MM.1S (cell line): ENCODE measurements at regions not wholly inside any gene's neighbourhood (a gene's known extent, or its start where the extent isn't known, plus 50 kb on each side); places are given as distances from the start of the nearest gene placed in this dataset.

Experiments
- DNase-seq: peaks from one replicate; pipeline ENCODE4 v3.0.0-alpha.2; 2015
- H2AFZ ChIP-seq: fragments of 300-600 bp; sonication (generic); 2 replicates; pipeline ENCODE4 v1.6.0; 2016; ENCODE audit warnings: antibody characterized with exemption, low read length
- H3F3A ChIP-seq: fragments of 300-600 bp; sonication (generic); 2 replicates; pipeline ENCODE4 v1.6.1; 2016; ENCODE audit warnings: mild to moderate bottlenecking, antibody characterized with exemption, low read length, moderate library complexity, mixed read lengths; ENCODE audit not compliant: insufficient read depth
- H3K27ac ChIP-seq: fragments of 300-600 bp; sonication (generic); 2 replicates; pipeline ENCODE4 v1.5.1; 2016; ENCODE audit warnings: mild to moderate bottlenecking, low read length
- H3K27me3 ChIP-seq: fragments of 300-600 bp; sonication (generic); replicated peaks from 2 replicates; pipeline ENCODE4 v1.6.0; 2016; ENCODE audit warnings: low read length; ENCODE audit not compliant: insufficient read depth
- H3K36me3 ChIP-seq: fragments of 300-600 bp; sonication (generic); replicated peaks from 2 replicates; pipeline ENCODE4 v1.6.1; 2016; ENCODE audit warnings: mild to moderate bottlenecking, low read length, mixed read lengths; ENCODE audit not compliant: insufficient read depth
- H3K4me1 ChIP-seq: fragments of 300-600 bp; sonication (generic); 2 replicates; pipeline ENCODE4 v1.6.1; 2016; ENCODE audit warnings: low read length, mixed read lengths
- H3K4me2 ChIP-seq: fragments of 300-600 bp; sonication (generic); 2 replicates; pipeline ENCODE4 v1.6.0; 2016; ENCODE audit warnings: low read depth, low read length
- H3K4me3 ChIP-seq: fragments of 300-600 bp; sonication (generic); 2 replicates; pipeline ENCODE4 v1.5.1; 2016; ENCODE audit warnings: low read length, mixed read lengths
- H3K79me2 ChIP-seq: fragments of 300-600 bp; sonication (generic); 2 replicates; pipeline ENCODE4 v1.6.1; 2016; ENCODE audit warnings: mixed run types, low read length, mixed read lengths
- H3K9ac ChIP-seq: fragments of 300-600 bp; sonication (generic); 2 replicates; pipeline ENCODE4 v1.6.1; 2016; ENCODE audit warnings: low read length, mixed read lengths
- H3K9me2 ChIP-seq: fragments of 300-600 bp; sonication (generic); replicated peaks from 2 replicates; pipeline ENCODE4 v1.6.1; 2016; ENCODE audit warnings: mild to moderate bottlenecking, low read length, mixed read lengths; ENCODE audit not compliant: insufficient read depth
- H3K9me3 ChIP-seq: fragments of 300-600 bp; sonication (generic); replicated peaks from 2 replicates; pipeline ENCODE4 v1.6.1; 2016; ENCODE audit warnings: mild to moderate bottlenecking, low read length, mixed read lengths; ENCODE audit not compliant: insufficient read depth
- H4K20me1 ChIP-seq: fragments of 300-600 bp; sonication (generic); 2 replicates; pipeline ENCODE4 v1.6.1; 2016; ENCODE audit warnings: mild to moderate bottlenecking, low read length, moderate library complexity, mixed read lengths; ENCODE audit not compliant: insufficient read depth
- CTCF ChIP-seq: fragments of 300-600 bp; sonication (generic); IDR thresholded peaks from 2 replicates; pipeline ENCODE4 v1.5.1; 2016; ENCODE audit warnings: antibody characterized with exemption, low read length, mixed read lengths
- EZH2 ChIP-seq: fragments of 300-600 bp; sonication (generic); optimal IDR thresholded peaks from 2 replicates; pipeline ENCODE3; 2017; ENCODE audit warnings: low read depth, mild to moderate bottlenecking, antibody characterized with exemption, low read length, mixed read lengths
- EZH2phosphoT487 ChIP-seq: fragments of 300-600 bp; sonication (generic); IDR thresholded peaks from 2 replicates; pipeline ENCODE4 v1.6.1; 2018; ENCODE audit warnings: antibody characterized with exemption, low read length

DNA sequence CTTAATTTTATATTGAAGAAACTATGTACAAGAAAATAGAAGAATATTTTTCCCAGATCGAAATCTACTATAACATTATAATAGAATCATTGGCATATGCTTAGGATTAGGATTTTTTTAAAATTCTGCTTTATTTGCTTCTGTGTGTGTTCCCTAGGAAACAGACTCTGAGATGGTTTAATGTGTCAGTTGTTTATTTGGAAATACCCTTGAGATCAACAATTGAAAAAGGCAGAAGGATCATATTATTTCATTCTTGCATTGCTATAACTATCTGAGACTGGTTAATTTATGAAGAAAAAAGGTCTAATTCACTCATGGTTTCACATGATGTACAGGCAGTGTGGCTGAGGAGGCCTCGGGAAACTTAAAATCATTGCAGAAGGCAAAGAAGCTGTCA is 622.6 kb downstream of the PRR16 start:
- Histone ChIP-seq H3K4me2 (no peak overlapping the region), H3K9me3 (no peaks in the 10 kb centered on the region), H4K20me1 (no peaks in the 10 kb centered on the region), H3K27me3 (no peaks in the 10 kb centered on the region), H3K27ac (no peak overlapping the region), H3K9ac (no peak overlapping the region), H3K4me3 (no peak overlapping the region), H3F3A (no peaks in the 10 kb centered on the region), H3K9me2 (no peaks in the 10 kb centered on the region), H3K36me3 (no peaks in the 10 kb centered on the region), H3K4me1 (no peaks in the 10 kb centered on the region), H3K79me2 (no peaks in the 10 kb centered on the region), H2AFZ (no peak overlapping the region)
- no peak for TF ChIP-seq EZH2phosphoT487
- no peak for TF ChIP-seq EZH2
- TF ChIP-seq CTCF: no peak
- DNase-seq: no peak

DNA sequence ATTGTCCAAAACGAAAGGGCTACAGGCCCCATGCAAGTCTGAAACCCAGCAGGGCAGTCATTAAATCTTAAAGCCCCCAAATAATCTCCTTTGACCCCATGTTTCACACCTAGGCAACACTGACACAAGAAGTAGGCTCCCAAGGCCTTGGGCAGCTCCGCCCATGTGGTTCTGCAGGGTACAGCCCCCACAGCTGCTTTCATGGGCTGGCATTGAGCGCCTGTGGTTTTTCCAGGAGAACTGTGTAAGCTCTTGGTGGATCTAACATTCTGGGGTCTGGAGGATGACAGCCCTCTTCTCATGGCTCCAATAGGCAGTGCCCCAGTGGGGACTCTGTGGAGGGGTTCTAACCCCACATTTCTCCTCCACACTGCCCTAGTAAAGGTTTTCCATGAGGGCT is 623.5 kb downstream of the PRR16 start:
- no peaks in the 10 kb centered on the region for H3K4me1 ChIP-seq
- H3K9ac ChIP-seq: no peak overlapping the region
- no peak overlapping the region for H2AFZ ChIP-seq
- H3K4me2 ChIP-seq: no peak overlapping the region
- no peaks in the 10 kb centered on the region for H4K20me1 ChIP-seq
- H3K27me3 ChIP-seq: no peaks in the 10 kb centered on the region
- H3K9me3 ChIP-seq: no peaks in the 10 kb centered on the region
- H3K79me2 ChIP-seq: no peaks in the 10 kb centered on the region
- no peaks in the 10 kb centered on the region for H3K36me3 ChIP-seq
- no peak overlapping the region for H3K27ac ChIP-seq
- no peaks in the 10 kb centered on the region for H3F3A ChIP-seq
- H3K9me2 ChIP-seq: no peaks in the 10 kb centered on the region
- no peak for DNase-seq
- no peak for TF ChIP-seq EZH2phosphoT487
- no peak for TF ChIP-seq CTCF
- no peak for TF ChIP-seq EZH2
- no peak overlapping the region for H3K4me3 ChIP-seq

GRCh38 chr5:121088341-121088740 is 624.2 kb downstream of the PRR16 start:
- Histone ChIP-seq H4K20me1 (no peaks in the 10 kb centered on the region), H3K79me2 (no peaks in the 10 kb centered on the region), H3F3A (no peaks in the 10 kb centered on the region), H3K9me3 (no peaks in the 10 kb centered on the region), H3K9me2 (no peaks in the 10 kb centered on the region), H3K4me2 (no peak overlapping the region), H3K9ac (no peak overlapping the region), H3K4me1 (no peaks in the 10 kb centered on the region), H2AFZ (no peak overlapping the region), H3K27ac (no peak overlapping the region), H3K36me3 (no peaks in the 10 kb centered on the region), H3K4me3 (no peak overlapping the region), H3K27me3 (no peaks in the 10 kb centered on the region)
- TF ChIP-seq CTCF: no peak
- no peak for TF ChIP-seq EZH2
- no peak for TF ChIP-seq EZH2phosphoT487
- no peak for DNase-seq
